Activated T-cell treated with anti-CD3 and anti-CD28 coated beads for 48 hours (primary cell): ENCODE measurements at regions not wholly inside any gene's neighbourhood (a gene's known extent, or its start where the extent isn't known, plus 50 kb on each side); places are given as distances from the start of the nearest gene placed in this dataset.
"Not testable (repeated sequence)": the region's sequence is repeated elsewhere in the genome, so short reads cannot be mapped to it uniquely, and the experiment has no call there.

ENCODE experiments used
- DNase-seq: peaks from one replicate; pipeline ENCODE4 v3.0.0-alpha.2; 2020; ENCODE audit warnings: low read depth

- no peak for DNase-seq
Observed at GRCh38 chr2:146584316-146584715, 1260.5 kb upstream of the ACVR2A start.

GRCh38 chr2:146579147-146579930 lies 1265.5 kb upstream of the ACVR2A start:
- DNase-seq: no peak

GRCh38 chr2:146576339-146577111 lies 1268.3 kb upstream of the ACVR2A start:
- no peak for DNase-seq

- DNase-seq: no peak
Observed at GRCh38 chr2:146572598-146572997, 1272.2 kb upstream of the ACVR2A start.

GRCh38 chr2:146561996-146562395 lies 1282.8 kb upstream of the ACVR2A start:
- DNase-seq: no peak

GRCh38 chr2:146547236-146547635 lies 1297.6 kb upstream of the ACVR2A start:
- no peak for DNase-seq

GRCh38 chr2:146544701-146545100 lies 1300.1 kb upstream of the ACVR2A start:
- DNase-seq: no peak

GRCh38 chr2:146541896-146542295 lies 1302.9 kb upstream of the ACVR2A start:
- DNase-seq: no peak

GRCh38 chr2:146540271-146540932 lies 1304.4 kb upstream of the ACVR2A start:
- DNase-seq: no peak

- DNase-seq: not testable (repeated sequence)
Observed at GRCh38 chr2:146539739-146540138, 1305.1 kb upstream of the ACVR2A start.

GRCh38 chr2:146537477-146537876 lies 1307.4 kb upstream of the ACVR2A start:
- no peak for DNase-seq

- DNase-seq: no peak
Observed at GRCh38 chr2:146532509-146533147, 1312.2 kb upstream of the ACVR2A start.

GRCh38 chr2:146532009-146532408 lies 1312.8 kb upstream of the ACVR2A start:
- no peak for DNase-seq

GRCh38 chr2:146530886-146531285 lies 1313.9 kb upstream of the ACVR2A start:
- no peak for DNase-seq

GRCh38 chr2:146527166-146527565 lies 1317.7 kb upstream of the ACVR2A start:
- no peak for DNase-seq

- no peak for DNase-seq
Observed at GRCh38 chr2:146523196-146523595, 1321.6 kb upstream of the ACVR2A start.

- no peak for DNase-seq
Observed at GRCh38 chr2:146506851-146507250, 1338.0 kb upstream of the ACVR2A start.

GRCh38 chr2:146503366-146503765 lies 1341.5 kb upstream of the ACVR2A start:
- DNase-seq: no peak

- DNase-seq: no peak
Observed at GRCh38 chr2:146496248-146496647, 1348.6 kb upstream of the ACVR2A start.

- DNase-seq: no peak
Observed at GRCh38 chr2:146489386-146489785, 1355.4 kb upstream of the ACVR2A start.

GRCh38 chr2:146481629-146482028 lies 1363.2 kb upstream of the ACVR2A start:
- no peak for DNase-seq

- no peak for DNase-seq
Observed at GRCh38 chr2:146477383-146477782, 1367.4 kb upstream of the ACVR2A start.
